HUES6 (cell line): ENCODE measurements at regions not wholly inside any gene's neighbourhood (a gene's known extent, or its start where the extent isn't known, plus 50 kb on each side); places are given as distances from the start of the nearest gene placed in this dataset.

Source experiments
- H3K27ac ChIP-seq: 2 replicates; pipeline ENCODE4 v1.7.0; 2013; ENCODE audit warnings: low read depth, mild to moderate bottlenecking, low read length, inconsistent platforms
- H3K27me3 ChIP-seq: 2 replicates; pipeline ENCODE4 v1.6.1; 2013; ENCODE audit warnings: low read length; ENCODE audit not compliant: control insufficient read depth, insufficient read depth
- H3K36me3 ChIP-seq: 2 replicates; pipeline ENCODE4 v1.6.1; 2013; ENCODE audit warnings: low read length; ENCODE audit not compliant: control insufficient read depth, insufficient read depth
- H3K4me1 ChIP-seq: 2 replicates; pipeline ENCODE4 v1.6.1; 2013; ENCODE audit warnings: low read length; ENCODE audit not compliant: control insufficient read depth, insufficient read depth
- H3K4me3 ChIP-seq: 2 replicates; pipeline ENCODE4 v1.5.1; 2013; ENCODE audit warnings: low read depth, low read length
- H3K9ac ChIP-seq: one replicate; pipeline ENCODE4 v1.6.1; 2013; ENCODE audit warnings: mild to moderate bottlenecking, low read length
- H3K9me3 ChIP-seq: 2 replicates; pipeline ENCODE4 v1.6.1; 2013; ENCODE audit warnings: low read depth, low read length; ENCODE audit not compliant: control insufficient read depth, insufficient read depth

DNA sequence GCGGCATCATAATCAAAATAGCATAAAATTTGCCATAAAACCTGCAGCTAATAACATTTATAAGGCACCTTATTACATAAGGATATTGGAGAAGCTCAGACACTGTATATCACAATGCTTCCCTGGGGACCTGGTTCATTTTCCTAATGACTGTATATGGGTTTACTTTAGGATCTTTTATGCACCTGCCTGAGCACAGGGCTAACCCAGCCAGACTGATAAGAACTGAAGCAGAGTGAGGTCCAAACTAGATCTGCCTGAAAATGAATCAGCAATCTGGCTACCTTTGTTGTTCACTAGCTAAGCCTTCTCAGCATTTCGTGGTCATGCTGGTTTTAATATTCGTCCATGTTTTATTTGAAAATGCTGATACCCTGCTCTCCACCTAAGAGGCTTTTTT lies 1922.3 kb upstream of the CELF4 start:
- no peak overlapping the region for H3K4me3 ChIP-seq
- H3K36me3 ChIP-seq: no peaks in the 10 kb centered on the region
- no peak overlapping the region for H3K9ac ChIP-seq
- H3K27me3 ChIP-seq: no peaks in the 10 kb centered on the region
- no peaks in the 10 kb centered on the region for H3K9me3 ChIP-seq
- no peak overlapping the region for H3K27ac ChIP-seq
- peaks cover 6% of the 10 kb centered on the region; the same call in 1 of the 2 replicates for H3K4me1 ChIP-seq

GRCh38 chr18:39486268-39486667 lies 1920.7 kb upstream of the CELF4 start:
- Histone ChIP-seq H3K27me3 (no peaks in the 10 kb centered on the region), H3K9me3 (no peaks in the 10 kb centered on the region), H3K4me1 (peaks cover 6% of the 10 kb centered on the region; the same call in 1 of the 2 replicates), H3K27ac (no peak overlapping the region), H3K36me3 (no peaks in the 10 kb centered on the region), H3K9ac (no peak overlapping the region), H3K4me3 (no peak overlapping the region)

DNA sequence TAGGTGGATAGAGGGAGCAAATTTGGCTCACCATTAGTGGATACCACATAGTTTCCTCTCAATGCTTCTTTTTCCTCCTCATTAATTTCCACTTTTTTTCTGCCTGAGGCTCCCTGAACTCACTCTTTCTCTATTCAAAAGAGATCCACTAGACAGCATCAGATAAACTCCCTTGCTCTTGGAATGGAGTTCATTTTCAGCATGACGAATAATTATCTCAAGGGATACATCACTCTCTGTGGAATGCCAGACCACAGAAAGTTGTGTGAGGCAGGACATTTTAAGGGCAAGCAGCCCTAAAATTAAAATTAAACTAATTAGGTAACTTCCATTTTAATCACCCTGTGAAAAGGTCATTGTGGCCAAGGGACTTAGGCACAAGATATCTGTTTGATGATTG lies 1920.1 kb upstream of the CELF4 start:
- H3K4me1 ChIP-seq: peaks cover 6% of the 10 kb centered on the region; the same call in 1 of the 2 replicates
- no peak overlapping the region for H3K4me3 ChIP-seq
- no peak overlapping the region for H3K27ac ChIP-seq
- no peaks in the 10 kb centered on the region for H3K27me3 ChIP-seq
- H3K36me3 ChIP-seq: no peaks in the 10 kb centered on the region
- H3K9me3 ChIP-seq: no peaks in the 10 kb centered on the region
- no peak overlapping the region for H3K9ac ChIP-seq

GRCh38 chr18:39481281-39481680 lies 1915.7 kb upstream of the CELF4 start:
- Histone ChIP-seq H3K27ac (no peak overlapping the region), H3K36me3 (no peaks in the 10 kb centered on the region), H3K4me3 (no peak overlapping the region), H3K9me3 (no peaks in the 10 kb centered on the region), H3K27me3 (no peaks in the 10 kb centered on the region), H3K9ac (no peak overlapping the region), H3K4me1 (no peaks in the 10 kb centered on the region)

DNA sequence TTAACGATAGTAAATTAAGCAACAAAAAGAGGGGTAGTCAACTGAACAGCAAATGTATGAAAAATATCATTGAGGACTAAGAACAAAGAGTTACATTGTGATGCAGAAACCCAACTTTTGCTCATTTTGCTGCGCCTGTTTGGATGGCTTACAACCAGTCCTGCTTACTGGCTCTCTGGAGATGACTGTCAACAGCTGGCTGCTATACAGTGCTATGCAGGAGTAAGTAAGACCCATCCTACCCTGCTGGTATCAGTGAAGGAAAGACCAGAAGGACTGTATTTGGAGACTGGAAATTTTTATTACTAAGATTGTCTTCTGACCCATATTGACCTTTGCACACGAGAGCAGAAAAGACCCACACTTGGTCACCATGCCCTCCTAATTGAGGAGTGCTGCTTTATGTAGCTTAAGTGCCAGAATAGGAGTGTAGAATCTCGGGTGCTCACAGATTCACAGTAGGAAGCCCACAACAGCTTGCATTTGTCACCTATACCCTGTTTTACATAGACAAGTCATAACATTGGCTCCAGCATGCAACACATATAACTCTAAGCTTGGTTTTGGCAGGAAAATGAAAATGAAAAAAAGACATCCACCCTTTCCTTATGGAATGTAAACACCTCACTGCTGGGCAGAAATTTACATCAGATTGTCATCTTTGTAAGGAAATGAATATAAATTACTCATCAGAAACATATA lies 1915.0 kb upstream of the CELF4 start:
- Histone ChIP-seq H3K4me1 (no peaks in the 10 kb centered on the region), H3K36me3 (no peaks in the 10 kb centered on the region), H3K9me3 (no peaks in the 10 kb centered on the region), H3K4me3 (no peak overlapping the region), H3K9ac (no peak overlapping the region), H3K27ac (no peak overlapping the region), H3K27me3 (no peaks in the 10 kb centered on the region)

GRCh38 chr18:39464006-39464405 lies 1898.4 kb upstream of the CELF4 start:
- Histone ChIP-seq H3K36me3 (no peaks in the 10 kb centered on the region), H3K27ac (no peak overlapping the region)

GRCh38 chr18:39462436-39462835 lies 1896.8 kb upstream of the CELF4 start:
- no peak overlapping the region for H3K27ac ChIP-seq
- H3K9ac ChIP-seq: no peak overlapping the region
- H3K4me3 ChIP-seq: no peak overlapping the region
- H3K36me3 ChIP-seq: no peaks in the 10 kb centered on the region
- H3K9me3 ChIP-seq: no peaks in the 10 kb centered on the region
- no peaks in the 10 kb centered on the region for H3K27me3 ChIP-seq
- H3K4me1 ChIP-seq: no peaks in the 10 kb centered on the region

More at GRCh38 chr18:39464006-39464405, 1898.4 kb upstream of the CELF4 start:
- Histone ChIP-seq H3K4me3 (no peak overlapping the region), H3K27me3 (no peaks in the 10 kb centered on the region), H3K4me1 (no peaks in the 10 kb centered on the region), H3K9ac (no peak overlapping the region), H3K9me3 (no peaks in the 10 kb centered on the region)

DNA sequence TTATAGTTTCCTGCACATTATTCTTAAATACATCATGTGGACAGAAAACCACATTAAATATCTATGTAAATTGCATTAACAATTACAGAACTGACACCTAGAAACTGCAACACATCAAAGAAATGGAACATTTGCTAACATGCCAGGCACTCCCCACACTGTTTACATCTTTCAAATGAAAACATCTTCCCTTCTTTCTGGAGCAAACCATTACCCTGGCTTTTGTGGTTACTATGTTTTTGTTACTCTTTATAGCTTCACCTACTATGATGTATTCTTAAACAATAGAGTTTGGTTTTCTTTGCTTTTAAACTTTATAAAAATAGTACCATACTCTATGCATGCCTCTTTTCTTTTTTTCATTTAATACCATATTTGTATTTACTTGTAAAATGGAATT lies 1894.5 kb upstream of the CELF4 start:
- H3K9me3 ChIP-seq: no peaks in the 10 kb centered on the region

GRCh38 chr18:39455285-39455684 lies 1889.7 kb upstream of the CELF4 start:
- Histone ChIP-seq H3K9me3 (no peaks in the 10 kb centered on the region), H3K9ac (no peak overlapping the region), H3K27me3 (no peaks in the 10 kb centered on the region), H3K4me1 (0 out of 2 replicates have a peak, but pooled peaks cover 3% of the 10 kb centered on the region), H3K4me3 (no peak overlapping the region), H3K36me3 (no peaks in the 10 kb centered on the region), H3K27ac (no peak overlapping the region)

More for the DNA sequence above, 1894.5 kb upstream of the CELF4 start:
- no peak overlapping the region for H3K9ac ChIP-seq
- no peaks in the 10 kb centered on the region for H3K27me3 ChIP-seq
- H3K4me1 ChIP-seq: no peaks in the 10 kb centered on the region
- H3K36me3 ChIP-seq: no peaks in the 10 kb centered on the region
- no peak overlapping the region for H3K4me3 ChIP-seq
- H3K27ac ChIP-seq: no peak overlapping the region

DNA sequence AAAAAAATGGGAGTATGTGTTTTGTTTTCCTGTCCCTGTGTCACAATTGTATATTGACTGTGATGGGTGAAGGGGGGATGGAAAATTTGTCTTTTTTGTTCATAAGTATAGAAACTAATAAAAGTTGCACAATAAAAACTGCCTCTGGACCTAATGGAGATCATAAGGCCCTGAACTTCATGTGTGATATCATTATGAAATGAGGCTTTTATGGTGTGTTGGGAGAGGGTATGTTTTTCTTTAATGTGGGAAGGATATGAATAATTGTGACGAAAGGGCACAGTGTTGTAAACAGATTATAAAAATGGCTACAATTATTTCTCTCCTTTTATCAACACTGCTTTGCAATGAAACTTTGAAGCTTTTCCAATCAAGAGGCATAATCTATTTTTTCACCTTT lies 1889.3 kb upstream of the CELF4 start:
- Histone ChIP-seq H3K9me3 (no peaks in the 10 kb centered on the region), H3K9ac (no peak overlapping the region), H3K36me3 (no peaks in the 10 kb centered on the region), H3K27ac (no peak overlapping the region), H3K4me1 (0 out of 2 replicates have a peak, but pooled peaks cover 3% of the 10 kb centered on the region), H3K4me3 (no peak overlapping the region), H3K27me3 (no peaks in the 10 kb centered on the region)

DNA sequence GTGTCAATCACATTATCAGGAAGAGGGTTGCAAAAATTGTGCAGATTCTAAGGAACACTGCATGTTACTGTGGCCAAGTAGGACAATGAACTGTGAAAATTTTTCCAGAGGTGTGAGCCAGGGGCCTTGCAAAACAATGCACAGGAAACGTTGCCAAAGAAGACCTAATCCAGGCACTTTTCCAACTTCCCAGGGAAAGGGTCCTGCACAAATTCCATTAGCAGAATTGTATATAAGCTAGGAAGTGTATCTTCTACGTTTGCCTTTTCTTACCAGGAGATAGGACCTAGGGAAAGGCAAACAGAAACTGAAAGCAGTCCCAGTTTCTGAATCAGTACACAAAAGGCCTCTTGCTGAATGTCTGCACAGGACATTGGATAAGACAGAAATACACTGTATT lies 1888.3 kb upstream of the CELF4 start:
- Histone ChIP-seq H3K4me3 (no peak overlapping the region), H3K27ac (no peak overlapping the region), H3K36me3 (no peaks in the 10 kb centered on the region), H3K9me3 (no peaks in the 10 kb centered on the region), H3K4me1 (0 out of 2 replicates have a peak, but pooled peaks cover 3% of the 10 kb centered on the region), H3K9ac (no peak overlapping the region), H3K27me3 (no peaks in the 10 kb centered on the region)
